ENCODE measurements at regions not wholly inside any gene's neighbourhood (a gene's known extent, or its start where the extent isn't known, plus 50 kb on each side); places are given as distances from the start of the nearest gene placed in this dataset.
A peak's percentile ranks its signal among the peaks of the same experiment; 100 is the strongest.
"Not testable (repeated sequence)": the region's sequence is repeated elsewhere in the genome, so short reads cannot be mapped to it uniquely, and the experiment has no call there.

- peak; percentile 77 for DNase-seq
Observed at GRCh38 chr18:28512357-28512756, 335.4 kb upstream of the CDH2 start.

DNA sequence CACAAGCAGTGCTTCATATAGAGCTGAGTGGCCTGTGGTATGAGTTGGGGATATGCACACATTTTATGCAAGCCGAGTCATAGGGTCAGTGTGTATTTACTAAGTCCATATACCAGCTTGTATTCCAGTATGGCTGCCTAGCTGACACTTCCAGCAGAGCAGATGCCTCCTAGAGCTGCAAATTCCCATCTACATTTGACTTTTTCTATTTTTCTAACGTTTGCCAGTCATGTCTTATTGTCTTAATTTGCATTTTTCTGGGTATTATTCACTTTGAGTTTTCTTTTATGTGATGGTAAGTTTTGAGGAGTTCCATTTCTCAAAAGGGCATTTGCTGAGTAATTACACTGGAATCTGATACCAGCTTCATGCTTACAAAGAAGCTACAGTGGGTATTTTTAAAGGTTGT lies 334.5 kb upstream of the CDH2 start:
- no peak for DNase-seq

GRCh38 chr18:28510210-28510609 lies 333.3 kb upstream of the CDH2 start:
- no peak for DNase-seq

DNA sequence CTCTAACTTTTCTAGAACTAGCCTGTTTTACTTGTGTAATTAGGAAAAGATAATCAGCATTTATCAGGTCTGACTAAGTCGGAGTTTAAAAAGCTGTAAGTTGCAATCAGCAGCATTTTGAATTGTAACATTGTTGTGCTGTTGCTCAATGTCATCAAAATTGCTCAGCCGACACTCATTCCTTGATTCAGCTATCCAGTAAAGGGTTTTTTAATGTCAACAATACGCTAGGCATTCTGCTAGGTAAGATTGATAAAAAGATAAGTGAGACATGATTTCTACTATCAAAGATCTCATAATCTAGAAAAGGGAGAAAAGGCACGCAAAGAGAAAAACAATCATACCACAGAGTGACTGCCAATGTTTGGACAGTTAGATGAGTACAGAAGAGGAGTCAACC lies 327.1 kb upstream of the CDH2 start:
- DNase-seq: no peak

- DNase-seq: no peak
Observed at GRCh38 chr18:28494151-28494550, 317.2 kb upstream of the CDH2 start.

- peak; percentile 33 for DNase-seq
Observed at GRCh38 chr18:28485918-28486317, 309.0 kb upstream of the CDH2 start.

GRCh38 chr18:28485210-28485801 lies 308.4 kb upstream of the CDH2 start:
- peak; percentile 33 for DNase-seq

DNA sequence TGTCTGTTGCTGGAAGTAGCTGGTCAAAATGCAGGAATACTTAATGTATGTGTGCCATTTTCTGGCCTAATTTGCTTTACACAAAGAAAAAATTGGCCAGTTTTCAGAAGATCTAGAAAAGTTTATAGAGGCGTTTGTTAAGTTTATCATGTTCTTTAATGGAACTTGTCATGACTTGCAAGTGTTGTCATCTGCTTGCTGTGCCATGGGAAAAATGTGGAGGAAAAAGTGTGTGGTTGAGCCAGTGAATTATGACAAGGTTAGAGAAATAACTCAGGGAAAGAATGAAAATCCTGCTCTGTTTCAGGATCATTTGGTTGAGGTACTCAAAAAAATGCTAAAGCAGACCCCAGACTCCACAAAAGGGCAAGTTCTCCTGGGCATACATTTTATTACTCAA lies 301.6 kb upstream of the CDH2 start:
- no peak for DNase-seq

DNA sequence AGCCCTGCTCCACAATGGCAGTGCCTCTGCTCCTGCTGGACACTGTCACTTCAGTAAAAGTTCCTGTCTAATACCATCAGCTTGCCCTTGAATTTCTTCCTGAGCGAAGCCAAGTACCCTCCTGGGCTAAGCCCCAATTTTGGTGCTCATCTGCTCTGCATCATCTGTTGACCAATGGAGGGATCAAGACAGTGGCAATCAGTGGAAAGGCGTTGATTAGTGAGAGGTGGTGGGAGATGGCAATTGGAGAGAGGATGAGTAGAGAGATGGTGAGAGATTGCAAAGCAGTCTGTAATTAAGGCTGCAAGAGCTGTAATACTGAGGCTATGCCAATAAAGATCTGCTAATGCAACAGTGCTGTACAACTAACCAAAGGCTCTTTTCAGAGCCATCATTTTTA lies 299.4 kb upstream of the CDH2 start:
- DNase-seq: no peak

DNA sequence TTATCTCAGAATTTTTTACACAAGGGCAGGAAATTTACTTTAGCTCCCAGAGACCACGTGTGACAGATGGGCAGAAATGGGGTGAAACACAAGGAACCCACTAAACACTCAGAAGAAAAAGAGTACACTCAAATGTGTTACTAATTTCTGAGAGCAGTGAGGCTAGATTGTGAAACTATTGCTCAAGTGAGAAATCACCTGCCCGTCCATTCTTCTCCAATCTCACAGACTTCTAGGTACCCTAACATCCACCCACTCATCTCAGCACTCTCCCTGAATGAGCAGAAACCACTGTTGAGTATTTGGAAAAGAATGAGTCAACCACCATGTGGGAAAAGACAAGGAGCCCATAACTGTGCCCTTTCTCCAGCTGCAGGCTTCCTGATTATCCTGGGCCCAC lies 293.0 kb upstream of the CDH2 start:
- DNase-seq: no peak

DNA sequence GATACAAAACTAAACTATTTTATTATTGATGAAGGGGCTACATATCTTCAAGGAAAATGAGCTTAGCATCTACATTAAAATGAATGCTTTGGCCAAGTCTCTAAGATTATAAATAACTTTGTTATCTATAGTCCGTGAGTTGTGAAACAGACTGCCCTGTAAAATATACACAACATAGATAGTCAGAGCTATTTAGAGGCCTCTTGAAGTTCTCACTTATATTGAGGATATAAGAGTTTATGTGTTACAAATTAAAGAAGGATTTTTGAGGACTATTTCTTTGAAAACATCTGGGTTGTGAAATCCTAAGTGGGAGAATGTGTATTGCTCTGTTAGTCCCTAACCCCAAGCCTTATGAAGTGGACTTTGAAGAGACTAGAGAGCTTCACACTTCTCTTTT lies 292.0 kb upstream of the CDH2 start:
- no peak for DNase-seq

DNA sequence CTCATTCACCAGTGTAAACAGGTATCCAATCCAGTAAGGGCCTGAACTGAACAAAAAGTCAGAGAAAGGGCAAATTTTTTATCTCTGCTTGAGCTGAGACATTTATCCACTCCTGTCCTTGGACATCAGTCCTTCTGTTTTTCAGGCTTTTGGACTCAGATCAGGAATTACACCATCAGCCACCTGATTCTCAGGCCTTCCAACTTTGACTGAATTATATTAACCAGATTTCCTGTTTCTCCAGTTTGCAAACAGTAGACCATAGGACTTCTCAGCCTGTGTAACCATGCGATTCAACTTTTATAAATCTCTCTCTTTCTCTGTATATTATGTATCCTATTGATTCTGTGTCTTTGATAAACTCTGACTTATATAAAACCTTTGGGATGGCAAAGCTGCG lies 289.3 kb upstream of the CDH2 start:
- DNase-seq: no peak

DNA sequence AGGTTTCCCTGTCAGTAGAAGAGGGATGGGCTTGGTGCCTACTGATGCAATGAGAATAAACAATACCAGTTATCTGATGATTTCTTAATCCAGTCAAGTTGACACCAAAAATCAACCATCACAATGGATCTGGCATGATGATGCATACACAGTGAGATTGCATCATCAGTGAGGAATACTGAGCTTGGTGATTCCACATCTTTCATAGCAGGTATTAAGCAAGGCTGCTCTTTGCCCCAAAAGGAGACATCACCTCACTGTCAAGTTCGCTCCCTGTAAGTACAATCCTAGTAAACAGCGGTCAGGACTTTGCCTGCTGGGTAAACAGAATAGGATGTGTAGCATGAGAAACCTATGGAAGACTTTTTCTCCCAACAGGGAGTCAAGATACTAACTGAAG lies 282.7 kb upstream of the CDH2 start:
- no peak for DNase-seq

- no peak for DNase-seq
Observed at GRCh38 chr18:28458751-28459150, 281.8 kb upstream of the CDH2 start.

DNA sequence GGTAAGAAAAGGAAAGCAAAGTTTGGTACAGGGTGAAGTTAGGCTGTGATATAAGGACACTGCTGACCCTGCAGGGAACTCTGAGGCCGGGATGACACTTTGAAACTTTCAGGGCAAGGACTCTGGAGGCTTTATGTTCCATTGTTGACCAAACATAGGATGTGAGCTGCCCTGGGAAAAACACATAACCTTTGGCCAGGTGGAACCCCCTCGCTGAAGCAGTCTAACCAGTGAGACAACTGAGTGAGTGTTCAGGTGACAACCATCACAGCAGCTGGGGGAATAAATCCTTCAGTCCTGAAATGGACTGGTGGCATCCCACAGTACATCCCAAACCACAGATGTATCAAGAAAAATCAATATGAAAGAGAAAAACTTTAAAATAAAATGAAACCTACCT lies 280.9 kb upstream of the CDH2 start:
- DNase-seq: no peak

DNA sequence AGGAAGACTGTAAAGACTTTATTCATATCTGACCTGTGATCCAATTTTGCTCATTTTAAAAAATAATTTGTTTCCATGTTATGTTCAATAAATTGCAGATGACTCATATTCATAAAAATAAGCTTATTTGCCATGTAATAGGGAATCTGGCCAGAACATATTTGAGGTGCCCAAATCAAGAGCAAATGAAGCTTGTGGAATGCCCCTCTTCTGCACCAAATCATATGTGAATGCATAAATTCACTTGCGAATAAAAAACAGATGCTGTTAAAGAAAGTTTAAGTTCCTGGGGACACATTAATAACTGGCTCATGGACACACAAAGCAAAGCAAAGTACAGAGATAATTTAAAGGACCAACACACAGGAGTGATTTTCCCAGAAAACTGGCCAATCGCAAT lies 279.0 kb upstream of the CDH2 start:
- no peak for DNase-seq

- DNase-seq: peak; percentile 14
Observed at GRCh38 chr18:28439870-28440269, 262.9 kb upstream of the CDH2 start.

DNA sequence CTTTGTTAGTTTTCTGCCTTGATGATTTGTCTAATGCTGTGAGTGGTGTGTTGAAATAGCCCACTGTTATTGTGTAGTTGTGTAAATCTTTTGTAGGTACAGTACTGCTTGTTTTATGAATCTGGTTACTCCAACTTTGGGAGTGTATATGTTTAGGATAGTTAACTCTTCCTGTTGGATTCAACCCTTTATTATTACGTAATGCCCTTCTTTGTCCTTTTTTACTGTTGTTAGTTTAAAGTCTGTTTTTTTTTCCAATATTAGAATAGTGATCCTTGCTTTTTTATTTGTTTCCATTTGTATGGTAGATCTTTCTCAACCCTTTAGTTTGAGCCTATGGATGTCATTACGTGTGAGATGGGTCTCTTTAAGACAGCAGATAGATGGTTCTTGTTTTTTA lies 261.5 kb upstream of the CDH2 start:
- DNase-seq: no peak

DNA sequence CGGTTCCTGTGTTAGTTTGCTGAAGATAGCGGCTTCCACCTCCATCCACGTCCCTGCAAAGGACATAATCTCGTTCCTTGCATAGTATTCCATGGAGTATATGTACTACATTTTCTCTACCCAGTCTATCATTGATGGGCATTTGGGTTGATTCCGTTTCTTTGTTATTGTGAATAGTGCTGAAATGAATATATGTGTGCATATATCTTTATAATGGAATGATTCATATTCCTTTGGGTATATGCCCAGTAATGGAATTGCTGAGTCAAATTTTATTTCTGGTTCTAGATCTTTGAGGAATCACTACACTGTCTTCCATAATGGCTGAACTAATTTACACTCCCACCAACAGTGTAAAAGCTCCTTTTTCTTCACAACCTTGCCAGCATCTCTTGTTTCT lies 255.4 kb upstream of the CDH2 start:
- DNase-seq: no peak

GRCh38 chr18:28425886-28426285 lies 249.0 kb upstream of the CDH2 start:
- no peak for DNase-seq

DNA sequence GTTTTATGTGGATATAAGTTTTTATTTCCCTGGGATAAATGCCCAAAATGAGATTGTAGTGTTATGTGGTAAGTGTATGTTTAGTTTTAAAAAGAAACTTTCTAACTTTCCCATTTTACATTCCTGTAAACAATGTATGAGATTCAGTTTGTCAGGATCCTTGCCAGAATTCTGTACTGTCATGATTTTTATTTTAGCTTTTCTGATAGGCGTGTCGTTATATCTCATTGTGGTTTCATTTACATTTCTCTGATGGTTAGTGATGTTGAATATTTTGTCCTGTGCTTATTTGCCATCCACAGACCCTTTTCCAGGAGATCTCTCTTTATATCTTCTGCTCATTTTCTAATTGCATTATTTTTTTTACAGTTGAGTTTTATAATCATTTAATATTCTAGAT lies 245.6 kb upstream of the CDH2 start:
- no peak for DNase-seq

DNA sequence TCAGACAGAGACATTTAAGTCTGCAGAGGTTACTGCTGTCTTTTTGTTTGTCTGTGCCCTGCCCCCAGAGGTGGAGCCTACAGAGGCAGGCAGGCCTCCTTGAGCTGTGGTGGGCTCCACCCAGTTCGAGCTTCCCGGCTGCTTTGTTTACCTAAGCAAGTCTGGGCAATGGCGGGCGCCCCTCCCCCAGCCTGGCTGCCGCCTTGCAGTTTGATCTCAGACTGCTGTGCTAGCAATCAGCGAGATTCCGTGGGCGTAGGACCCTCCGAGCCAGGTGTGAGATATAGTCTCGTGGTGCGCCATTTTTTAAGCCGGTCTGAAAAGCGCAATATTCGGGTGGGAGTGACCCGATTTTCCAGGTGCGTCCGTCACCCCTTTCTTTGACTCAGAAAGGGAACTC lies 245.0 kb upstream of the CDH2 start:
- not testable (repeated sequence) for DNase-seq

DNA sequence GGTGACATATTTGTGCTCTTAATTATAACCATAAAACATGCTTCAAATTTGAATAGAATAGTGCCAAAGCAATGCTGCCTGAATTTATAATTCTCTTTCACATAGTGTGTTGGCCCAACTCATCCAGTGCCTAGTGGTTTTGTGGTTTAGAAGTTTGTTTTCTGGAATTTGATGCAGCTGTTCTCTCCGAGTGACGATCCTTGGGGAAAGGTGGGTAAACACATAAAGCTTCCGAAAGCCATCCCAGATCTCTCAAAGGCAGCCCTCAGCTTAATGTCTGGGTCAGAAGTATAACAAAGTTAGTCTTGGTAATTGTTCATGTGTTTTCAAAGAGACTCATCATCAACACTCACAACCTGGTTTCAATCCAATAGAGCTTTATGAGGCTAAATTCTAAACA lies 235.6 kb upstream of the CDH2 start:
- DNase-seq: no peak

- no peak for DNase-seq
Observed at GRCh38 chr18:28411806-28412205, 234.9 kb upstream of the CDH2 start.

- no peak for DNase-seq
Observed at GRCh38 chr18:28409811-28410210, 232.9 kb upstream of the CDH2 start.

GRCh38 chr18:28408528-28408927 lies 231.6 kb upstream of the CDH2 start:
- DNase-seq: no peak

All from OCI-M1 (cell line).